ENCODE measurements at regions not wholly inside any gene's neighbourhood (a gene's known extent, or its start where the extent isn't known, plus 50 kb on each side); places are given as distances from the start of the nearest gene placed in this dataset.

DNA sequence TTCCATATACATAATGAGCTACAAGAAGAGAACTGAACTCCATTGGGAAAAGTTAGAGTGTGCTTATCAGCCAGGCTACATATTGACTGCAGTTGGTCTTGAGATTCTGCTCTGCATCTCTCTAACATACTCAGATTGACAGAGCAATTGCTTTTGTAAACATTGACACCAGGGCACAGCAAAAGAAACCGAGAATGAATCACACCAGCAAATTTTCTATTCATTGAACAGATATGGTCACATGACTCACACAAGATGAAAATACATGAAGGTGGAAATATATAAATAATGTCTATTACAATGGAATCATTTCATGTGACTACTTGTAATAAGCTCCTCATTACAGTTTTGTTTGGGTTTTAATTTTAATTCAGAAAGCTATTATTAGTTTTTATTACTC lies 691.9 kb upstream of the TMEFF2 start:
- H3K27ac ChIP-seq, result no peak overlapping the region
- DNase-seq (ENCODE audit: low read depth in 1 of 2, low spot score in 1 of 2), result no peak
- H3K4me1 ChIP-seq (ENCODE audit: low read depth), result no peaks in the 10 kb centered on the region
- H3K27me3 ChIP-seq, result no peaks in the 10 kb centered on the region
- no peak overlapping the region for H3K4me3 ChIP-seq
- H3K36me3 ChIP-seq, result no peaks in the 10 kb centered on the region
- TF ChIP-seq, protein P1, sequence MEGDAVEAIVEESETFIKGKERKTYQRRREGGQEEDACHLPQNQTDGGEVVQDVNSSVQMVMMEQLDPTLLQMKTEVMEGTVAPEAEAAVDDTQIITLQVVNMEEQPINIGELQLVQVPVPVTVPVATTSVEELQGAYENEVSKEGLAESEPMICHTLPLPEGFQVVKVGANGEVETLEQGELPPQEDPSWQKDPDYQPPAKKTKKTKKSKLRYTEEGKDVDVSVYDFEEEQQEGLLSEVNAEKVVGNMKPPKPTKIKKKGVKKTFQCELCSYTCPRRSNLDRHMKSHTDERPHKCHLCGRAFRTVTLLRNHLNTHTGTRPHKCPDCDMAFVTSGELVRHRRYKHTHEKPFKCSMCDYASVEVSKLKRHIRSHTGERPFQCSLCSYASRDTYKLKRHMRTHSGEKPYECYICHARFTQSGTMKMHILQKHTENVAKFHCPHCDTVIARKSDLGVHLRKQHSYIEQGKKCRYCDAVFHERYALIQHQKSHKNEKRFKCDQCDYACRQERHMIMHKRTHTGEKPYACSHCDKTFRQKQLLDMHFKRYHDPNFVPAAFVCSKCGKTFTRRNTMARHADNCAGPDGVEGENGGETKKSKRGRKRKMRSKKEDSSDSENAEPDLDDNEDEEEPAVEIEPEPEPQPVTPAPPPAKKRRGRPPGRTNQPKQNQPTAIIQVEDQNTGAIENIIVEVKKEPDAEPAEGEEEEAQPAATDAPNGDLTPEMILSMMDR (IDR thresholded peaks at IDR 0.05; ENCODE audit: low read depth, low read length), result no peak
- no peaks in the 10 kb centered on the region for H3K9me3 ChIP-seq (ENCODE audit: low read depth)

GRCh38 chr2:192885569-192886160 lies 690.9 kb upstream of the TMEFF2 start:
- Histone ChIP-seq H3K9me3 (ENCODE audit: low read depth) (no peaks in the 10 kb centered on the region), H3K4me1 (ENCODE audit: low read depth) (no peaks in the 10 kb centered on the region), H3K27ac (no peak overlapping the region), H3K36me3 (no peaks in the 10 kb centered on the region), H3K4me3 (no peak overlapping the region), H3K27me3 (no peaks in the 10 kb centered on the region)
- TF ChIP-seq, protein P1 (IDR thresholded peaks at IDR 0.05; ENCODE audit: low read depth, low read length), result no peak
- DNase-seq (ENCODE audit: low read depth in 1 of 2, low spot score in 1 of 2), result no peak

- TF ChIP-seq, protein P1 (IDR thresholded peaks at IDR 0.05; ENCODE audit: low read depth, low read length), result no peak
- Histone ChIP-seq H3K4me1 (ENCODE audit: low read depth) (no peaks in the 10 kb centered on the region), H3K4me3 (no peak overlapping the region), H3K27me3 (no peaks in the 10 kb centered on the region), H3K9me3 (ENCODE audit: low read depth) (no peaks in the 10 kb centered on the region), H3K27ac (no peak overlapping the region), H3K36me3 (no peaks in the 10 kb centered on the region)
- no peak for DNase-seq (ENCODE audit: low read depth in 1 of 2, low spot score in 1 of 2)
Observed at GRCh38 chr2:192877159-192877558, 682.4 kb upstream of the TMEFF2 start.

GRCh38 chr2:192876698-192877097 lies 682.0 kb upstream of the TMEFF2 start:
- DNase-seq (ENCODE audit: low read depth in 1 of 2, low spot score in 1 of 2), result no peak
- no peaks in the 10 kb centered on the region for H3K9me3 ChIP-seq (ENCODE audit: low read depth)

DNA sequence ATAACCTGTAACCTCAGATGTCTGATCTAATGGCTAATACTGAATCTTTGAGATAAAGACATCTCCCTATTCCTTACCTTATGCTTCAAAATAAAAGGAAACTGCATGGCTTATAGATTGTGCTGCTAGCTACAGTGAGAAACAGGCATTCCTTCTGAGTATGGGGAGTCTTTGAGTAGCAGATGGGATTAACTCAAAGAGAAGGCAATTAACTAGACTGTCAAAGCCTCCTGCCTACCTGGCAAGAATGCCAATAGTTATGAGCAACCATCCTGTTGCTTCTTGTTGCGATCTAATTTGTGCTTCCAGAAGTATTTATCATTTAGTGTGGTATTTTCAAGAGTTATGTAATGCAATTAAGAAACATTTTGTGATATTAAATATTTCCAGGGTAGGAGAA lies 660.0 kb upstream of the TMEFF2 start:
- Histone ChIP-seq H3K36me3 (no peaks in the 10 kb centered on the region), H3K4me3 (no peak overlapping the region), H3K9me3 (ENCODE audit: low read depth) (no peaks in the 10 kb centered on the region), H3K27ac (no peak overlapping the region), H3K27me3 (no peaks in the 10 kb centered on the region), H3K4me1 (ENCODE audit: low read depth) (no peaks in the 10 kb centered on the region)
- DNase-seq (ENCODE audit: low read depth in 1 of 2, low spot score in 1 of 2), result no peak
- TF ChIP-seq, protein P1 (IDR thresholded peaks at IDR 0.05; ENCODE audit: low read depth, low read length), result no peak

More at GRCh38 chr2:192876698-192877097, 682.0 kb upstream of the TMEFF2 start:
- Histone ChIP-seq H3K27ac (no peak overlapping the region), H3K36me3 (no peaks in the 10 kb centered on the region), H3K4me3 (no peak overlapping the region), H3K4me1 (ENCODE audit: low read depth) (no peaks in the 10 kb centered on the region), H3K27me3 (no peaks in the 10 kb centered on the region)
- TF ChIP-seq, protein P1 (IDR thresholded peaks at IDR 0.05; ENCODE audit: low read depth, low read length), result no peak
